Spleen (tissue), 11 donors: ENCODE measurements at regions not wholly inside any gene's neighbourhood (a gene's known extent, or its start where the extent isn't known, plus 50 kb on each side); places are given as distances from the start of the nearest gene placed in this dataset.
A peak's percentile ranks its signal among the peaks of the same experiment; 100 is the strongest.
"Not testable (repeated sequence)": the region's sequence is repeated elsewhere in the genome, so short reads cannot be mapped to it uniquely, and the experiment has no call there.

Experiments
- DNase-seq: peaks from one replicate; pipeline ENCODE4 v3.0.0-alpha.2; 2020
- H3K27ac ChIP-seq, 8 donors: fragments of 200-600 bp; sonication (generic) in 7 of 8; 1 replicate in 4 of 8; 2 replicates in 4 of 8; pipeline versions ENCODE4 v1.5.0 to v1.8.0; 2016 to 2021; ENCODE audit warnings: inconsistent platforms in 4 of 8, mild to moderate bottlenecking in 4 of 8, moderate library complexity in 1 of 8
- H3K27me3 ChIP-seq, 7 donors: fragments of 200-600 bp; sonication (generic) in 6 of 7; replicated peaks in 1 of 7; 1 replicate in 4 of 7; 2 replicates in 3 of 7; pipeline versions ENCODE4 v1.5.0 to v1.8.0; 2016 to 2021; ENCODE audit warnings: inconsistent platforms in 3 of 7, mild to moderate bottlenecking in 1 of 7
- H3K36me3 ChIP-seq, 6 donors: fragments of 200-600 bp; sonication (generic) in 5 of 6; 1 replicate in 4 of 6; 2 replicates in 2 of 6; pipeline versions ENCODE4 v1.5.0 to v1.8.0; 2016 to 2021; ENCODE audit warnings: inconsistent platforms in 2 of 6
- H3K4me1 ChIP-seq, 6 donors: fragments of 200-600 bp; sonication (generic) in 5 of 6; 1 replicate in 3 of 6; 2 replicates in 3 of 6; pipeline versions ENCODE4 v1.5.0 to v1.8.0; 2016 to 2021; ENCODE audit warnings: inconsistent platforms in 3 of 6
- H3K4me3 ChIP-seq, 8 donors: fragments of 200-600 bp; sonication (generic) in 7 of 8; 1 replicate in 4 of 8; 2 replicates in 4 of 8; pipeline versions ENCODE4 v1.5.0 to v1.8.0; 2016 to 2021; ENCODE audit warnings: inconsistent platforms in 4 of 8, mild to moderate bottlenecking in 4 of 8, moderate library complexity in 2 of 8
- H3K9me3 ChIP-seq, 8 donors: fragments of 200-600 bp; sonication (generic) in 7 of 8; 1 replicate in 4 of 8; 2 replicates in 4 of 8; pipeline versions ENCODE4 v1.5.0 to v1.8.0; 2016 to 2021; ENCODE audit warnings: inconsistent platforms in 4 of 8
- POLR2AphosphoS5 ChIP-seq, 3 donors: sonication (generic); formaldehyde crosslinking; IDR thresholded peaks; one replicate each; pipeline ENCODE4 v1.5.1; 2017; ENCODE audit warnings: antibody characterized with exemption in 3 of 3
- WGBS, 5 donors: extraction: QIAGEN DNeasy Blood & Tissue Kit in 3 of 5; methylation state at CpG; one replicate each; pipeline versions ENCODE4 v1.1.5 to v1.1.7; 2013 to 2018; 5-methylcytosine and 5-hydroxymethylcytosine counted together
- intact Hi-C: fragments of 100-400 bp; cut with DNase I; formaldehyde crosslinking; loops from one replicate; pipeline ENCODE4 v1.15.0; 2023; ENCODE audit warnings: low total_unique reads
- donor health status: healthy with polysubstance abuse.
- donor health status: DM: no; HTN: no; CAD: no; lungs with moderate emphysema.
- donor health status: DM: no; HTN: no; CAD: no.
- donor health status: Bipolar disorder and iron deficiency.
- donor health status: healthy.
- donor health status: DM: no; HTN: no; CAD: no.
- donor health status: DM: yes; HTN: yes; CAD: no.

DNA sequence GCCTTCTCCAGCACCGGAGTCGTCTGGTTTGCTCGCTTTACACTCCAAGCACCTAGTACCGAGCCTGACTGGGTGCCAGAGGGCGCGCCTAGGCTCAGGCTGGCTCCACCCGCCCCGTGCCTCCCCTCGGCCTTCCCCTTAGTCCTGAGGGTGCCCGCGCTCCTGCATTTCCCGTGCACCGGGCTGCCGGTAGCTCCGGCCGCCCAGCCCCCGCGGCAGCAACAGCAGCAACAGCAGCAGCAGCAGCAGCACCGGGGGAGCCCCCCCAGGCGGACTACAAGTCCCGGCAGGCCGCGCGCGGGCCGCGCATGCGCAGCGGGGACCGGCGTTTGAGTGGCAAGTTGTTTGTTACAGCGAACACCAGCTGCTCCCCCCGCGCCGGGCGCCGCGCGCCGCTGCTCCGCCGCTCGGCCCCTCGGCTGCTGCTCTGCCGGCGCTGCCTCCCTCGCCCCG is 68.8 kb upstream of the SPDYE9 start:
- H3K27me3 ChIP-seq, H3K4me1 ChIP-seq, H3K9me3 ChIP-seq, intact Hi-C loops, H3K36me3 ChIP-seq: not testable (repeated sequence)
- Histone ChIP-seq H3K4me3 (peak overlapping the region; percentile 24 to 68 (median 36)), H3K27ac (peak overlapping the region in 4 of 8 donors; percentile 33 to 71 (median 64))
- TF ChIP-seq POLR2AphosphoS5 (IDR thresholded peaks at IDR 0.05): peak; percentile 72 to 81 (median 73)
- 0 to 7% (median 1%) methylated on average over 3 to 37 of the region's 48 CpGs for WGBS, 5 donors
- DNase-seq: peak; percentile 95

DNA sequence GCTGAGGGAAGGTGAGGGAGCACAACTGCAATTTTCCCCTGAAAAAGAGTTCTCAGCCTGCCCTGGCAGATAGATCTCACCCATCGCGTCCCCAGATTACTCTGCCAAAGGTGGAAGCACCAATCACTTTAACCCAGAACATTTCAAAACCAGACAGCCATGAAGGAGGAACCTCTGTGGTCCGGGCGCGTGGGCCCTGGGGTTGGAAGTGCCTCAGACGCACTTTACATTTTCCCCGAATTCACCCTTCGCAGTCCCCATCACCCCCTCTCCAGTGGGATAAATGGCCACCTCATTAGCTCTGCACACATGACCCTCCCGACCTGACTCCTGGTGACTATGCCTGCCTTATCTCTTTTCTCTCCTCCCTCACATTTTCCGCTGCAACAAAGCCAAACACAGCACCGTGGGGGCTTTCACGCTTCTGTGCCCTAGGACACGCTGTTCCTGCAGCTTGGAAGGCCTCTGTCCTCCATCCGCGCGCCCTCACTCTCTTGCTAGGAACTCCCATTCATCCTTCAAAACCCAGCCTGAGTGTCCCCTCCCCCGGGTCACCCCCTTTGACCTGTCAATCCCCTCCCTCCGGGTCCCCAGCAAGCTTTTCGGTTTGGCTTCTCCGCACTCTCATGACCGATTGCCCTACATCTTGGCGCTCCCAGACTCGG is 68.2 kb upstream of the SPDYE9 start:
- DNase-seq: peak; percentile 51
- intact Hi-C loops, H3K27ac ChIP-seq, H3K27me3 ChIP-seq, H3K4me1 ChIP-seq, H3K36me3 ChIP-seq, H3K9me3 ChIP-seq: not testable (repeated sequence)
- 20 to 49% (median 24%) methylated on average over 7 to 11 of the region's 23 CpGs for WGBS, 5 donors
- peak overlapping the region in 4 of 8 donors; percentile 40 to 68 (median 46) for H3K4me3 ChIP-seq

GRCh38 chr7:73148570-73148969 is 62.7 kb upstream of the SPDYE9 start:
- H3K4me1 ChIP-seq, H3K27me3 ChIP-seq, H3K4me3 ChIP-seq, H3K27ac ChIP-seq, H3K9me3 ChIP-seq, H3K36me3 ChIP-seq, intact Hi-C loops, DNase-seq: not testable (repeated sequence)
- WGBS, 5 donors: no CpG with 5 or more reads among the region's 2 CpGs

DNA sequence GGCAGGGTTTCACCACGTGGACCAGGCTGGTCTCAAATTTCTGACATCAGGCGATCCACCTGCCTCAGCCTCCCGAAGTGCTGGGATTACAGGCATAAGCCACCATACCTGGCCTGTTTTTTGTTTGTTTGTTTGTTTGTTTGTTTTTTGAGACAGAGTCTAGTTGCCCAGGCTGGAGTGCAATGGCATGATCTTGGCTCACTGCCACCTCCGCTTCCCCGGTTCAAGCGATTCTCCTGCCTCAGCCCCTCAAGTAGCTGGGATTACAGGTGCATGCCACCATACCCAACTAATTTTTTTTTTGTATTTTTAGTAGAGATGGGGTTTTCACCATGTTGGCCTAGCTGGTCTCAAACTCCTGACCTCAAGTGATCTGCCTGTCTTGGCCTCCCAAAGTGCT is 61.8 kb upstream of the SPDYE9 start:
- H3K4me3 ChIP-seq, H3K27ac ChIP-seq, intact Hi-C loops, H3K36me3 ChIP-seq, H3K4me1 ChIP-seq, H3K27me3 ChIP-seq, H3K9me3 ChIP-seq: not testable (repeated sequence)
- WGBS, 5 donors: 93 to 100% (median 96%) methylated on average over 3 to 5 of the region's 6 CpGs; no CpG with 5 or more reads in 1 of the 5 donors
- peak; percentile 4 for DNase-seq

GRCh38 chr7:73143993-73144392 is 58.2 kb upstream of the SPDYE9 start:
- H3K27me3 ChIP-seq, H3K4me3 ChIP-seq, H3K27ac ChIP-seq, H3K36me3 ChIP-seq, H3K4me1 ChIP-seq, intact Hi-C loops, H3K9me3 ChIP-seq: not testable (repeated sequence)
- peak; percentile 0 for DNase-seq
- 88 to 98% (median 96%) methylated on average over 3 to 4 of the region's 8 CpGs for WGBS, 5 donors

DNA sequence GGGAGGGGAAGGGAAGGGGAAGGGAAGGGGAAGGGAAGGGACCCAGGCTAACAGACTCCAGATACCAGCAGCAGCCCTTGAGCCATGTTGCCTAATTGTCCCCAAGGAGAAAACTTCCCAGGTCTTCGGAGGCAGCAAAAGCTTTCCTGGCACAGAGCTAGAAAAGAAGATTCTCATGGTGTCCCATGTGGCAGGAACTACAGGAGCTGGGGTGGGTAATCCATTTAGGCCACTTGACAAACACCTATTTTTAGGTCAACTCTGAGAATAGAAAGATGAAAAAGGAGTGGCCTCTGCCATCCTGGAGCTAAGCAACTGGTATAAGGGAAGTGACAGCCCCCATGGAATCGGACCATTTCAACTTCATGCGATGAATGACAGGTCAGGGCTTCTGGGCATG is 52.1 kb upstream of the SPDYE9 start:
- intact Hi-C loops, H3K27ac ChIP-seq, H3K36me3 ChIP-seq, H3K4me3 ChIP-seq, H3K27me3 ChIP-seq, DNase-seq, H3K9me3 ChIP-seq, H3K4me1 ChIP-seq: not testable (repeated sequence)
- 50 to 87% (median 65%) methylated on average over 1 to 3 of the region's 3 CpGs; no CpG with 5 or more reads in 1 of the 5 donors for WGBS, 5 donors
